VCaP (cell line): ENCODE measurements at regions not wholly inside any gene's neighbourhood (a gene's known extent, or its start where the extent isn't known, plus 50 kb on each side); places are given as distances from the start of the nearest gene placed in this dataset.
"Not testable (repeated sequence)": the region's sequence is repeated elsewhere in the genome, so short reads cannot be mapped to it uniquely, and the experiment has no call there.

ENCODE experiments used
- H3K27ac ChIP-seq: fragments of 450-650 bp; 2 replicates; pipeline ENCODE4 v1.5.1; 2017
- TF ChIP-seq, protein P1 (sequence below): fragments of 450-650 bp; conservative IDR thresholded peaks from 2 replicates; pipeline ENCODE4 v1.5.1; 2017; ENCODE audit warnings: mild to moderate bottlenecking, moderate library complexity

GRCh38 chr5:91306497-91306896 is 76.6 kb downstream of the ARRDC3 start:
- no peak overlapping the region for H3K27ac ChIP-seq
- TF ChIP-seq, protein P1, sequence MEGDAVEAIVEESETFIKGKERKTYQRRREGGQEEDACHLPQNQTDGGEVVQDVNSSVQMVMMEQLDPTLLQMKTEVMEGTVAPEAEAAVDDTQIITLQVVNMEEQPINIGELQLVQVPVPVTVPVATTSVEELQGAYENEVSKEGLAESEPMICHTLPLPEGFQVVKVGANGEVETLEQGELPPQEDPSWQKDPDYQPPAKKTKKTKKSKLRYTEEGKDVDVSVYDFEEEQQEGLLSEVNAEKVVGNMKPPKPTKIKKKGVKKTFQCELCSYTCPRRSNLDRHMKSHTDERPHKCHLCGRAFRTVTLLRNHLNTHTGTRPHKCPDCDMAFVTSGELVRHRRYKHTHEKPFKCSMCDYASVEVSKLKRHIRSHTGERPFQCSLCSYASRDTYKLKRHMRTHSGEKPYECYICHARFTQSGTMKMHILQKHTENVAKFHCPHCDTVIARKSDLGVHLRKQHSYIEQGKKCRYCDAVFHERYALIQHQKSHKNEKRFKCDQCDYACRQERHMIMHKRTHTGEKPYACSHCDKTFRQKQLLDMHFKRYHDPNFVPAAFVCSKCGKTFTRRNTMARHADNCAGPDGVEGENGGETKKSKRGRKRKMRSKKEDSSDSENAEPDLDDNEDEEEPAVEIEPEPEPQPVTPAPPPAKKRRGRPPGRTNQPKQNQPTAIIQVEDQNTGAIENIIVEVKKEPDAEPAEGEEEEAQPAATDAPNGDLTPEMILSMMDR: no peak

GRCh38 chr5:91305640-91306039 is 77.5 kb downstream of the ARRDC3 start:
- H3K27ac ChIP-seq: no peak overlapping the region
- TF ChIP-seq, protein P1: no peak

DNA sequence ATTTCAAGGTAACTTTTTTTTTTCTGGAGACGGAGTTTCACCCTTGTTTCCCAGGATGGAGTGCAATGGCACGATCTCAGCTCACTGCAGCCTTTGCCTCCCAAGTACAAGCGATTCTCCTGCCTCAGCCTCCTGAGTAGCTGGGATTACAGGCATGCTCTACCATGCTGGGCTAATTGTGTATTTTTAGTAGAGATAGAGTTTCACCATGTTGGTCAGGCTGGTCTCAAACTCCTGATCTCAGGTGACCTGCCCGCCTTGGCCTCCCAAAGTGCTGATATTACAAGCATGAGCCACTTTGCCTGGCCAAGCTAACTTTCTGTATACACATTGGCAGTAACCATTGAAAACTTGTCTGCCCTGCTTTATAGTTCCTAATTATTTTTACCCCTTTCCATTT is 79.1 kb downstream of the ARRDC3 start:
- H3K27ac ChIP-seq: not testable (repeated sequence)

DNA sequence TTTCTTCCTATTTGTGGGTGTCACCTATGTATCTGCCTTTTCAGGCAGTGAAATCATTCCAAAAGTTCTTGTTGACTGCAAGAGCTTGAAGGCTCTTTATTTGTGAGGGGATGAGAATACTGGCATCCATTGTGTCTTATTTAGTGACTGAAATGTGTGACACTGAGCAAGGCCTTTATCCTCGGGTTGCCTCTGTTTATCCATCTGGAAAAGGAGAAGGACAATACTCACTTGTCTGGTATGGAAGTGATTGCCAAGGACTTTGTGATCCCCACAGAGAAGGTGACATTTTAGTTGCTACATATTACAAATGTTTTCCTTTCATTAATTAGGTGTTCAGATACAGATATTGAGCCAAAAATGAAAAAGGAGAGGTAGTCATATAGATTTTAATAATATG is 80.2 kb downstream of the ARRDC3 start:
- no peak overlapping the region for H3K27ac ChIP-seq

DNA sequence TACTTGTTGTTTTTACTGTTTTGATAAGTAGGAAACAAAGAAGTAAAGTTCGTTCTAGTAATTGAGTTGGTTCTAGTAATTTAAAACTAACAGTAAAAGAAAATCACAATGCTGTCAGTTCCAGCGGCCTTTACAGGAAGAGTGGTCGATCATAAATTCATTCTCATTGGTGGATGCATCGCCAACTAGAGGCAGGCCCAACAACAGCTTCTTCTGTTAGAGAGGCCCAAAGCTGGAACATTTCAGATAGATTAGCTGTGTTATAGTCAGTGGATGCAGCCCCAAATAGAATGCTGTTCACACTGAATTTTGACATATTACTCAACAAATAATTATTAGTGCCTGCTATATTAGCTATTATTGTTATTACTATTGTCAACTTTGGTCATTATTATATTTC is 80.8 kb downstream of the ARRDC3 start:
- H3K27ac ChIP-seq: no peak overlapping the region
- TF ChIP-seq, protein P1: no peak; the same call in 1 of the 2 replicates

More for the DNA sequence above, 80.2 kb downstream of the ARRDC3 start:
- TF ChIP-seq, protein P1: no peak

DNA sequence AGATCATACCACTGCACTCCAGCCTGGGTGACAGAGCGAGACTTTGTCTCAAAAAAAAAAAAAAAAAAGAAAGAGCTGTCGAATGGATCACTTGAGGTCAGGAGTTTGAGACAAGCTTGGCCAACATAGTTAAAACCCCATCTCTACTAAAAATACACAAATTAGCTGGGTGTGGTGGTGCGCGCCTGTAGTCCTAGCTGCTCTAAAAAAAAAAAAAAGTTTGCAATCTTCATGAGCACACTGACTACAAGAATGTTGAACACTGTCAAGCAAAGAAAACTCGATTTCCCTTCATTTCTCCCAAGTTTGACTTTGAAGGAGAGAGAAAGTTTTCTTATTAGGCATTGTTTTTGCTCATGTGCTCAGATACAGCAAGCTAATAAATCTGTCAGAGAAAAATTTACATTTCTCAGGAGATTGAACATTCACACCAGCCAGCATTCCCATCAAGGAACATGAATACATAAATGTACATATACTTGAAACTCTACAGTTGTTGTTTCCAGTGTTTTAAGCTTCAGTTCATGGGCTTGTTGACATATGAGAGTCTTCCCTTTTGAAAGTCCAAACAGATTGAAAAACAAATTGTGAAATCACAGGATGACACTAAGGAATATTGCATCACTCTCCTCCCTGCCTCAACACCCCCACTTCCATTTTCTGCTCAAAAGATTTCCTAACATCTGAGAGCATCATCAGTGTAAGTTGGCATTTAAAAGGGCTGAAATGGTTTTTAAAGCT is 81.8 kb downstream of the ARRDC3 start:
- no peak overlapping the region for H3K27ac ChIP-seq
- TF ChIP-seq, protein P1: no peak

DNA sequence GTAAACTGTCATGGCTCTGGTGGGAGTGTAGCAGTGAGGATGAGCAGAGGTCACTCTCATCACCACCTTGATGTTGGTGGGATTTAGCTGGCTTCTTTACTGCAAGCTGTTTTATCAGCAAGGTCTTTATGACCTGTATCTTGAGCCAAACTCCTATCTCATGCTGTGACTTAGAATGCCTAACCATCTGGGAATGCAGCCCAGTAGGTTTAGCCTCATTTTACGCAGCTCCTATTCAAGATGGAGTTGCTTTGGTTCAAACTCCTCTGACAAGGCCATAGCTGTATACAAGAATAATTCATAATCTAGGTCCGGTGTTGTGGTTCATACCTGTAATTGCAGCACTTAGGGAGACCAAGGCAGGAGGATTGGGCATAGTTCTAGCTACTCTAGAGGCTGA is 85.1 kb downstream of the ARRDC3 start:
- TF ChIP-seq, protein P1: no peak
- no peak overlapping the region for H3K27ac ChIP-seq

DNA sequence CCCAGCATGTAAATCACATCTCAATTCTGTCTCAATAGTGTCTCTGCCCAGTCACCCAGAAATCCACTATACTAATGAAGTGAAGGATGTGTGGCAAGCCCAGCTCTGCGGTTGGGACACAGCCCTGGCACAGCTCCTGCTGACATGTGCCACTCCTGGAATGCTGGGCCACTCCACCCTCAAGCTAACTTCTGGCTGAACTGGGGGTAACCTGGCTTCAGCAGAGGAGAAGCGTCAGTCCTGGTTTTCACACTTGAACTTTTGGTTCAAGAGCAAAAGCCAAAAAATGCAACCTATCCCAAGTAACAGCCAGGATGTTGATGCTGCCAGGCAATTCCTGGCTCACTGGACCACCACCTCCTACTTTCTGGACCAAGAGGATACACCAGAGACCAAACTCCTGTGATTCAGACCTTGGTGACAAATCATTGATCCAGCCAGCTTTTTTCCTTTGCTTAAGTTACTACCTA is 86.4 kb downstream of the ARRDC3 start:
- no peak overlapping the region for H3K27ac ChIP-seq
- TF ChIP-seq, protein P1: no peak

DNA sequence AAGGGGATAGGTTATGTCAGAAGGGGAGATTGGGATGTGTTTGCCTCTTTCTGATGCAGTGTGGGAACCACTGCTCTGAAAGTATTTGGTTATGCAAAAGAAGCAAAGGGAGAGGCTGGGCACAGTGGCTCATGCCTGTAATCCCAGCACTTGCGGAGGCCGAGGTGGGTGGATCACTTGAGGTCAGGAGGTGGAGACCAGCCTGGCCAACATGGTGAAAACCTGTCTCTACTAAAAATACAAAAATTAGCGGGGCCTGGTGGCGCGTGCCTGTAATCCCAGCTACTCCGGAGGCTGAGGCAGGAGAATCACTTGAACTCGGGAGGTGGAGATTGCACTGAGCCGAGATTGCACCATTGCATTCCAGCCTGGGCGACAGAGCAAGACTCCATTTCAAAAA is 87.0 kb downstream of the ARRDC3 start:
- not testable (repeated sequence) for H3K27ac ChIP-seq
